Type B pancreatic cell (in vitro differentiated cells): ENCODE measurements at regions not wholly inside any gene's neighbourhood (a gene's known extent, or its start where the extent isn't known, plus 50 kb on each side); places are given as distances from the start of the nearest gene placed in this dataset.
A peak's percentile ranks its signal among the peaks of the same experiment; 100 is the strongest.

Source experiments
- DNase-seq: peaks from one replicate; pipeline ENCODE4 v3.0.0; 2021; ENCODE audit warnings: mixed read lengths; ENCODE audit not compliant: unreplicated experiment; ENCODE audit errors: extremely low spot score
- H3K27ac Mint-ChIP-seq: 2 replicates; pipeline ENCODE4 v1.8.0; 2021; ENCODE audit warnings: mild to moderate bottlenecking, mixed read lengths
- H3K27me3 Mint-ChIP-seq: 2 replicates; pipeline ENCODE4 v1.8.0; 2021; ENCODE audit warnings: mixed read lengths
- H3K36me3 Mint-ChIP-seq: 2 replicates; pipeline ENCODE4 v1.8.0; 2021; ENCODE audit warnings: mixed read lengths
- H3K4me1 Mint-ChIP-seq: one replicate; pipeline ENCODE4 v1.8.0; 2021; ENCODE audit warnings: mixed read lengths; ENCODE audit not compliant: unreplicated experiment
- H3K4me3 Mint-ChIP-seq: 2 replicates; pipeline ENCODE4 v1.8.0; 2021; ENCODE audit warnings: mild to moderate bottlenecking, mixed read lengths
- H3K9me3 Mint-ChIP-seq: 2 replicates; pipeline ENCODE4 v1.8.0; 2021; ENCODE audit warnings: mixed read lengths
- CTCF ChIP-seq: fragments of 200-600 bp; sonication (generic); conservative IDR thresholded peaks from 2 replicates; pipeline ENCODE4 v1.5.0; 2021; ENCODE audit warnings: antibody characterized with exemption, mild to moderate bottlenecking

GRCh38 chrX:150291014-150291413, 72.1 kb upstream of the MAMLD1 start:
- Mint-ChIP-seq H3K4me1 (no peaks in the 10 kb centered on the region), H3K9me3 (no peaks in the 10 kb centered on the region), H3K27ac (no peak overlapping the region), H3K27me3 (no peaks in the 10 kb centered on the region), H3K36me3 (no peaks in the 10 kb centered on the region), H3K4me3 (no peak overlapping the region)
- TF ChIP-seq CTCF, result no peak
- peak; percentile 40 for DNase-seq

- Mint-ChIP-seq H3K4me3 (no peak overlapping the region), H3K27me3 (no peaks in the 10 kb centered on the region), H3K36me3 (no peaks in the 10 kb centered on the region), H3K27ac (no peak overlapping the region), H3K9me3 (no peaks in the 10 kb centered on the region), H3K4me1 (no peaks in the 10 kb centered on the region)
- DNase-seq, result no peak
- no peak for TF ChIP-seq CTCF
Measured at GRCh38 chrX:150293311-150294013, 69.7 kb upstream of the MAMLD1 start.

- no peak for TF ChIP-seq CTCF
- no peak for DNase-seq
- Mint-ChIP-seq H3K9me3 (no peaks in the 10 kb centered on the region), H3K36me3 (no peaks in the 10 kb centered on the region), H3K4me1 (no peaks in the 10 kb centered on the region), H3K27me3 (no peaks in the 10 kb centered on the region), H3K4me3 (no peak overlapping the region), H3K27ac (no peak overlapping the region)
Measured at GRCh38 chrX:150298841-150299551, 64.1 kb upstream of the MAMLD1 start.

DNA sequence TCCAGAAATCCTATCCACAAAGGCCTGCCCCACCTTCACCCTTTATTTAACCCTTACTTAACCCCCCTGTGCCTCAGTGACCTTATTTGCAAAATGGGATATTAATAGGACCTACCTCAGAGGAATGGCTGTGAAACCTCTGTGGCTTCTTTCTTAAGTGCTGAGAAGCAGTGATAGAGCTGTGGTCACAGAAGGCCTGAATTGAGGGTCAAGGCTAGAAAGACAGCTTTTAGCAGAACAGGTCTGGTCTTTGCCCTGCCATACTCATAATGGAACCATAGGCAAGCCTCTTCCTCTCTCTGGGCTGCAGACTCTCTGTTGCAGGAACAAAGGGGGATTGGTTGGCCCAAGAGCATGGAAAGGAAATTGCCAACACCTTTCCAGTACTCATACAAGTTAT, 63.5 kb upstream of the MAMLD1 start:
- H3K36me3 Mint-ChIP-seq, result no peaks in the 10 kb centered on the region
- H3K9me3 Mint-ChIP-seq, result no peaks in the 10 kb centered on the region
- no peaks in the 10 kb centered on the region for H3K27me3 Mint-ChIP-seq
- no peaks in the 10 kb centered on the region for H3K4me1 Mint-ChIP-seq
- H3K27ac Mint-ChIP-seq, result no peak overlapping the region
- no peak for TF ChIP-seq CTCF
- no peak overlapping the region for H3K4me3 Mint-ChIP-seq
- no peak for DNase-seq

DNA sequence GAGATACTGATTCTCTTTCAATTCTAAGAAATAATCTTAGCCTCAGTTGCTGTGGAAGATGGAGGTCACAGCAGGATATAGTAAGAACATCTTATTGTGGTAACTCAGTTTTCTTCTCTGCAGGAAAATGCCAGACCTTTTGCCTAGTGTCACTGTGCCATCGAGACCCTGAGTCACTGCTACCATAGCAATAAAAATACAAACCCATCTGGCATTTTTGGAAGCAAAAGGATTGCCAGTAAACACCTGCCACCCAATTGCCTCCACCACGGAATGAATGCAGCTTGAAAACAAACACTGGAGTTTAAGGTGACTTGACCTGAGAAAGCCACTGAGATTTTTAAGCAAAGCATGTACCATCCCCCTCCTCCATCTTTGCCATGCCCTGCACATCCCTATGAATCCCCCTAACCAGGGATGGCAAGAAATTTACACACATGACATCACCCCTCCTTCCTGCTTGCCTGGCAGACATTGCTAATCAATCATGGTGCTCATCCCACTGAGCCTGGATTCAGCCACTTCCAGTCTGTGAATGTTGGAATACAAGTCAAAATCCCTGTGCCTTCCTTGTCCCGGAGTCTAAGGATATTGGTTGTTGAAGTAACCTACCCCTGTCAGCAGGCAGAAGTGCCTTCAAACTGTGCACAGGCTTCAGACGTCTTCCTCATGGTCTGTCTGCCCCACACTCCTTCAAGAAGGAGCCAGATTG, 59.6 kb upstream of the MAMLD1 start:
- Mint-ChIP-seq H3K4me1 (no peaks in the 10 kb centered on the region), H3K36me3 (no peaks in the 10 kb centered on the region), H3K27me3 (no peaks in the 10 kb centered on the region), H3K9me3 (no peaks in the 10 kb centered on the region), H3K27ac (no peak overlapping the region), H3K4me3 (no peak overlapping the region)
- DNase-seq, result no peak
- TF ChIP-seq CTCF, result no peak
